Peyer's patch (tissue), 4 donors: ENCODE measurements at regions not wholly inside any gene's neighbourhood (a gene's known extent, or its start where the extent isn't known, plus 50 kb on each side); places are given as distances from the start of the nearest gene placed in this dataset.

Experiments
- CTCF ChIP-seq, 6 experiments: fragments of 450-650 bp in 4 of 6; fragments of 200-600 bp in 2 of 6; sonication (generic) in 1 of 6; IDR thresholded peaks; one replicate each; pipeline ENCODE4 v1.5.1; 2017 to 2019; ENCODE audit warnings: antibody characterized with exemption in 6 of 6, mild to moderate bottlenecking in 3 of 6, moderate library complexity in 1 of 6
- POLR2A ChIP-seq, 2 donors: fragments of 450-650 bp; IDR thresholded peaks; one replicate each; pipeline ENCODE4 v1.5.1; 2017; ENCODE audit warnings: antibody characterized with exemption in 2 of 2, mild to moderate bottlenecking in 2 of 2, moderate library complexity in 2 of 2

GRCh38 chr1:55500601-55501000 is 285.4 kb upstream of the USP24 start:
- TF ChIP-seq CTCF (IDR thresholded peaks at IDR 0.05) (no peak), POLR2A (IDR thresholded peaks at IDR 0.05) (no peak)
